Glutamatergic neuron (in vitro differentiated cells): ENCODE measurements at regions not wholly inside any gene's neighbourhood (a gene's known extent, or its start where the extent isn't known, plus 50 kb on each side); places are given as distances from the start of the nearest gene placed in this dataset.

Source experiments
- DNase-seq: peaks from one replicate; pipeline ENCODE4 v3.0.0; 2022
- H3K27ac Mint-ChIP-seq: one replicate; pipeline ENCODE4 v1.8.0; 2020; ENCODE audit warnings: mild to moderate bottlenecking, mixed read lengths, inconsistent platforms; ENCODE audit not compliant: unreplicated experiment
- H3K27me3 Mint-ChIP-seq: one replicate; pipeline ENCODE4 v1.8.0; 2020; ENCODE audit warnings: mild to moderate bottlenecking, moderate library complexity, mixed read lengths, inconsistent platforms; ENCODE audit not compliant: unreplicated experiment
- H3K36me3 Mint-ChIP-seq: one replicate; pipeline ENCODE4 v1.8.0; 2020; ENCODE audit warnings: mild to moderate bottlenecking, mixed read lengths, inconsistent platforms; ENCODE audit not compliant: unreplicated experiment
- H3K4me1 Mint-ChIP-seq: one replicate; pipeline ENCODE4 v1.8.0; 2020; ENCODE audit warnings: mild to moderate bottlenecking, low read depth, mixed read lengths, inconsistent platforms; ENCODE audit not compliant: unreplicated experiment
- H3K4me3 Mint-ChIP-seq: one replicate; pipeline ENCODE4 v1.8.0; 2020; ENCODE audit warnings: mild to moderate bottlenecking, mixed read lengths, inconsistent platforms; ENCODE audit not compliant: unreplicated experiment
- H3K9me3 Mint-ChIP-seq: one replicate; pipeline ENCODE4 v1.8.0; 2020; ENCODE audit warnings: mild to moderate bottlenecking, moderate library complexity, mixed read lengths, inconsistent platforms; ENCODE audit not compliant: unreplicated experiment
- TF ChIP-seq, protein P1 (sequence below): fragments of 200-600 bp; sonication (generic); IDR thresholded peaks from one replicate; pipeline ENCODE4 v1.5.0; 2021; ENCODE audit not compliant: partially characterized antibody, unreplicated experiment

DNA sequence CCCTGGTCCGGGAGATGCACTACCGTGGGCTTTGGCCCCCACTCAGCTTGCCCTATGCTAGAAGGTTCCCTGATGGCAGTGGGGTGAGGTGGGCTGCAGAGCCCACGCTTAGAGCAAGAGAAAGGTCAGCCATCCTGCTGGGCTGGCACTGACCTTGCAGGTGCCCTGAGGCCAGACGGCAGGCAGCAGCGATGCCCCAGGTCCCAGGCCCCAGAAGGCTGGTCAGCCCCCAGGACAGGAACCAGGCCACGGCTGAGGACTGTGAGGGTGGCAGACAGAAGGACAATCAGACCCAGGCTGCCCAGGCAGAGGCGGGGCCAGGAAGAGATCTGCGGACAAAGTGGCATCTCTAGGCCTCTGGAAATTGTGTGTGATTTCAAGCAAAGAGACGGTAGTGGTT is 231.7 kb downstream of the CTTN start:
- H3K27ac Mint-ChIP-seq, result no peak overlapping the region
- no peak overlapping the region for H3K4me3 Mint-ChIP-seq
- peaks cover 17% of the 10 kb centered on the region for H3K4me1 Mint-ChIP-seq
- peaks cover 2% of the 10 kb centered on the region for H3K9me3 Mint-ChIP-seq
- no peak for DNase-seq
- peaks cover 4% of the 10 kb centered on the region for H3K36me3 Mint-ChIP-seq
- no peaks in the 10 kb centered on the region for H3K27me3 Mint-ChIP-seq
- TF ChIP-seq, protein P1, sequence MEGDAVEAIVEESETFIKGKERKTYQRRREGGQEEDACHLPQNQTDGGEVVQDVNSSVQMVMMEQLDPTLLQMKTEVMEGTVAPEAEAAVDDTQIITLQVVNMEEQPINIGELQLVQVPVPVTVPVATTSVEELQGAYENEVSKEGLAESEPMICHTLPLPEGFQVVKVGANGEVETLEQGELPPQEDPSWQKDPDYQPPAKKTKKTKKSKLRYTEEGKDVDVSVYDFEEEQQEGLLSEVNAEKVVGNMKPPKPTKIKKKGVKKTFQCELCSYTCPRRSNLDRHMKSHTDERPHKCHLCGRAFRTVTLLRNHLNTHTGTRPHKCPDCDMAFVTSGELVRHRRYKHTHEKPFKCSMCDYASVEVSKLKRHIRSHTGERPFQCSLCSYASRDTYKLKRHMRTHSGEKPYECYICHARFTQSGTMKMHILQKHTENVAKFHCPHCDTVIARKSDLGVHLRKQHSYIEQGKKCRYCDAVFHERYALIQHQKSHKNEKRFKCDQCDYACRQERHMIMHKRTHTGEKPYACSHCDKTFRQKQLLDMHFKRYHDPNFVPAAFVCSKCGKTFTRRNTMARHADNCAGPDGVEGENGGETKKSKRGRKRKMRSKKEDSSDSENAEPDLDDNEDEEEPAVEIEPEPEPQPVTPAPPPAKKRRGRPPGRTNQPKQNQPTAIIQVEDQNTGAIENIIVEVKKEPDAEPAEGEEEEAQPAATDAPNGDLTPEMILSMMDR, result no peak

DNA sequence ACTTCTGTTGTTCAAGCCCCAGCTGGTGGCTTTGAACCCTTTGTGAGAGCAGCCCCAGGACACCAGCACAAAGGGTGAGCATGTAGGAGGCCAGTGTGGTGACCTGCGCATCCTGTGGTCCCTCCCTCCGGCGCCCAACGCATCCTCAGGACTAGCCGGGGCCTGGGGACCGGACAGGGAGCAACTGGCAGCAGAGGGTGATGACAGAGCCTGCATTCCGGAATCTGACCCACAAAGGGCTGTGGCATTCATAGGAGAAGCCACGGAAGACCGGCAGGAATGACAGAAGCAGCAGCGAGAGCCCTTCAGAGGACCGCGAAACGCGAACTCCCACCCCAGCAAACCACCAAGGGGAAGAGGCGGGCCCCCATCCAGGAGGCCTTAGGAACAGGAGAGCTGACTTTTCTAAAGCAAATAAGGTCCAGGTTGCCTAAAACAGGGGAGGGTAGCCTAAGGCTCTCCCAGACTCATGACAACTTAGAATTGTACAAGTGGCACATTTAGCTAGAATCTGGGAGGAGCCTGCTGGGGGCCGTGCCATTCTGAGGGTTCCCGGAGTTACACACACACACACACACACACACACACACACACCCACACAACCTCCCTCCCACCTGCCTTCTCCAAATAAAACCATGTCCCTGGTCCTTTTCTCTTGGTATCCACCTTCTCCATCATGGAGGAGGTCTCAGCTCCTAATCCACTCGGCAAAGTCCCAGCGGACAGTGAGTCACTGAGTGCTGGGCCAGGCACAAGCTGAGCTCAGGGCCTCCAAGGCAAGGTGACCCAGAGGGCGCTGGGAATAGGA is 232.7 kb downstream of the CTTN start:
- no peak overlapping the region for H3K4me3 Mint-ChIP-seq
- H3K27ac Mint-ChIP-seq, result no peak overlapping the region
- no peak for DNase-seq
- peaks cover 2% of the 10 kb centered on the region for H3K27me3 Mint-ChIP-seq
- peaks cover 4% of the 10 kb centered on the region for H3K36me3 Mint-ChIP-seq
- TF ChIP-seq, protein P1, result no peak
- H3K9me3 Mint-ChIP-seq, result peaks cover 2% of the 10 kb centered on the region
- H3K4me1 Mint-ChIP-seq, result peaks cover 12% of the 10 kb centered on the region

DNA sequence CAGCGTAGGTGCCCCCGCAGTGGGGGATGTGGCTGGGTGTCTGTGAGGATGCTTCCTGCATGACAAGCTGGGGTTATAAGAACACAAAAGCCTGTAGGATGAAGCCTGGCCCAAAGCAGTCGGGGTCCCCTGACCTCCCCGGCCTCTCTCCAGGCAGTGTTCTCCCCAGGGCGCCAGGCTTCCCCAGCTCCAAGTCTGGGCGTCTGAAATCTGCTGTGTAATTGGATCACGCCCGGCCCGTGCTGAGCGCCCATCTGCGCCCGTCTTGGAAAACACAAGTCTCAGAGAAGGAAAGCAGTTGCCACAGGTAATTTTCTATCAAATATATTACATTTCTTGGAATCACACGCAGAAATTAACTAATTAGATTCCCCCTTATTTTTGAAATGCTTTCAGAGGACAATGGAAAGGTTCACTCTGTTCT is 233.3 kb downstream of the CTTN start:
- peaks cover 2% of the 10 kb centered on the region for H3K27me3 Mint-ChIP-seq
- H3K4me3 Mint-ChIP-seq, result no peak overlapping the region
- no peak for DNase-seq
- peaks cover 2% of the 10 kb centered on the region for H3K9me3 Mint-ChIP-seq
- peaks cover 9% of the 10 kb centered on the region for H3K4me1 Mint-ChIP-seq
- H3K27ac Mint-ChIP-seq, result peak overlapping the region; percentile 66
- TF ChIP-seq, protein P1, result no peak
- H3K36me3 Mint-ChIP-seq, result peaks cover 4% of the 10 kb centered on the region

DNA sequence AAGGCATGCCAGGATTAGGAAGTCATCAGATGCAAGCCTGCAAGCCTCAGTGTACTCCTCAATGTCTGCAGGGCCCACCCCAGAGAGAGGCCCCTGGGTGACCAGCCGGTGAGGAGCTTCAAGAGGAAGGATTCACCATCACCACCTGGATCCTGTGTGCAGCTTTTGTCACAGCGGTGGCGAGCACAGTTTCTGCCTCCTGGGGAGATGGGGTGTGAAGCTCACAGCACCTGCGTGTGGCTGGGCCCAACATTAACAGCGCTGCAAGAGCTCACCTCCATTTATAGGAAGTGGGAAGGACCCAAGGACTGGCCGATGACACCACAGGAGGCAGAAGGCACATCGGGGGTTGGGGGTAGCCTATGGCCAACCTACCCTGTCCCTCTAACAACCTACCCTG is 235.3 kb downstream of the CTTN start:
- Mint-ChIP-seq H3K4me1 (peaks cover 10% of the 10 kb centered on the region), H3K27me3 (peaks cover 2% of the 10 kb centered on the region), H3K9me3 (peaks cover 2% of the 10 kb centered on the region), H3K4me3 (no peak overlapping the region), H3K36me3 (peaks cover 4% of the 10 kb centered on the region), H3K27ac (no peak overlapping the region)
- TF ChIP-seq, protein P1, result no peak
- no peak for DNase-seq

DNA sequence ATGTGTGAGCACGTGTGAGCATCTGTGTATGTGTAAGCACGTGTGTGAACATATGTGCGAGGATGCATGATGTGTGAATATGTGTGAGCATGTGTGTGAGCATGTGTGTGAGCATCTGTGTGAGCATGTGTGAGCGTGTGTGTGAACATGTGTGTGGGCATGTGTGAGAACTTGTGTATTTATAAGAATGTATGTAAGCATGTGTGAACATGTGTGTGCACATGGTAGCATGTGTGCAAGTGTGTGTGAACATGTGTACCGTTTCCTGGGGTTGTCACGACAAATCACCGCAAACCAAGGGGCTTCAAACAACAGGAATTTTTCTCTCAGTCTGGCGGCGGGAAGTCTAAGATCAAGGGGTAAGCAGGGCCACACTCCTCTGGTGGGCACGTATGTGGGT is 238.3 kb downstream of the CTTN start:
- peaks cover 4% of the 10 kb centered on the region for H3K9me3 Mint-ChIP-seq
- H3K27ac Mint-ChIP-seq, result no peak overlapping the region
- TF ChIP-seq, protein P1, result no peak
- H3K27me3 Mint-ChIP-seq, result peaks cover 2% of the 10 kb centered on the region
- peaks cover 4% of the 10 kb centered on the region for H3K36me3 Mint-ChIP-seq
- DNase-seq, result no peak
- H3K4me1 Mint-ChIP-seq, result peaks cover 5% of the 10 kb centered on the region
- no peak overlapping the region for H3K4me3 Mint-ChIP-seq
